ENCODE measurements at regions not wholly inside any gene's neighbourhood (a gene's known extent, or its start where the extent isn't known, plus 50 kb on each side); places are given as distances from the start of the nearest gene placed in this dataset.
A peak's percentile ranks its signal among the peaks of the same experiment; 100 is the strongest.
"Not testable (repeated sequence)": the region's sequence is repeated elsewhere in the genome, so short reads cannot be mapped to it uniquely, and the experiment has no call there.

DNA sequence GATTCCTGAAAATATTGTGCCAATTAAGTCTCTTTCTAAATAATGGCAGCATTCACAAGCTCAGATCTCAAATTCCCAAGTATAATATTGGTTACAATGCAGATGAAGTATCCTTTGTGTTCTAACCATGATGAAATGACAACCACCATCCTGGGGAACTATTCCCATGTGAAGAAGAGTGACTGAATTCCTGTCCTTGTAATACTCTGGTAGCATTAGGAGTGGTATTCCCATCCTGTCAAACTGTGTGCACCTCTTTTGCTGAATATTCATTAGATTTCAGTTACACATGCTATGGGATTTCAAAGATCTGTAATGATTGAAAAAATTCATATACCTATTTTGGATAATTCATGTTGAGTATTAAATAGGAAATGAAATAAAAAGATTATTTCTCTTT is 86.1 kb upstream of the SMIM30 start:
- DNase-seq: no peak

DNA sequence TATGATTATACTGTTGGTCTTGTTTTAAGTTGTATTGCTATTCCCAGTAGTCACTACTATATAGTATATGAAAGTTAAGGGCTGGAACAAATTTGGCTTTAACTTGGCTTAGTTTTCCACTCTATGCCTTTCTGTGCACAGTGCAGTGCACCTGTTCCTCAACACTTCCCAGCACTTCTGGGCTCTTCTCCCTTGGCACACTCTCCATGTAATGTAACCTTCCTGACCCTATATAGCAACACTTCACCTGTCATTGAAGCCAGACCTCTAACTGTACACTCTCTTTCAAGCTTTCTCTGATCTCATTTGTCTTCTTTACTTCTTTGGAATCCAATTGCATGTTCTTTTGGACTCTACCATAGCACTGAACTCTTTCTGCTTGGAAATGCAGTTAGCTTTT is 83.9 kb upstream of the SMIM30 start:
- no peak for DNase-seq

DNA sequence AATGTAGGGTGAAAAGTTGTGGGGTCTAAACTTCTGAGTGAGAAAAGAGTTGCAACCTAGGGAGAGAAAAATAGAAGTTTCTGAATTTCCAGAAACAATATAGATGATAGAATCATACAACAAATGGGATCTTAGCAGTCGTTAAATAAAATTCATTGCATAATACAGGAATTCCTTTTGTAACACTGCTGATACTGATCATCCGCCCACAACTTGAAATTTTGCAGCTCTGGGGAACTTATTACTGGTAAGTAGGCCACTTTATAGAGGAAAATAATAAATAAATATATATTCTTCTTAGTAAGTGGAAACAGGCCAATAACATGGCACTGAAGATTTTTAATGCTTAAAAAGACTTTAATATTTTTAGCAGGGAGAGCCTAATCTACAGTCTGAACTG is 81.9 kb upstream of the SMIM30 start:
- DNase-seq: peak; percentile 23 to 25

GRCh38 chr7:113199841-113200240 is 81.5 kb upstream of the SMIM30 start:
- DNase-seq: no peak

- DNase-seq: no peak
Observed at GRCh38 chr7:113199136-113199535, 80.8 kb upstream of the SMIM30 start.

DNA sequence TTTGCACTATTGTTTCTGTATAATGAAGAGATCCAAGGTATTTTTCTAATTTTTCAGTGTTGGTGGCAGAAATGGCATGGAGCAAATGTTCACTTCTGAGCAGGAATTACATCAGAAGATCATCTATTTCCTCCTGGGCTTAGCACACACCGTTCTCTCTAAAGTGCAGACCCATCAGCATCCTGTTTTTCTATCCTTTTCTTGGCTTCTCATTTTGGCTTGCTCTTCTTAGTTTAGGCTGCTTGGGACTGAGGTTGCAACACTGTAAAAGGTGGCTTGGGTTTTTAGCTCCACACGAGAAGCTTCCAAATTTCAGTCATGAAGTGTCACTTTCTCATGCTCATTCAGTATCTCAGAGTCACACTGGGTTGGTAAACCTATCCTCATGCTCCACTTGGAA is 79.9 kb upstream of the SMIM30 start:
- peak; percentile 20 to 37 for DNase-seq

DNA sequence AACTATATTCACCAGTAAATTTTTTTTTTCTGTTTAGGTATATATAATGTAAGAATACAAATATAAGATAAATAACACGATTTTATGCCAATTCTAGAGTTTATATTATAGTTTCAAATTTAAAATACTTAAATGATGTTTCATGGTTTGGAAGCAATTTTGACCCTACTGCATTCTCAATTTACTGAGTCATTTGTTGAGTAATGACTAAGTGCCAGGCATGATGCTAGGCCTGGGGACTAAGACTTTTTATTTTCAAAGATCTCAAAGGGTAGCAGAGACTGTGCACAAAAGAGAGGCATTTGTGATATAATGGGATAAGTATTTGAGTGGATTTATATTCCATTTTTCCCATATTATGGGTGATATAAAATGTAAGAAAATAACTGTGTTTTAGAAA is 78.9 kb upstream of the SMIM30 start:
- DNase-seq: no peak

DNA sequence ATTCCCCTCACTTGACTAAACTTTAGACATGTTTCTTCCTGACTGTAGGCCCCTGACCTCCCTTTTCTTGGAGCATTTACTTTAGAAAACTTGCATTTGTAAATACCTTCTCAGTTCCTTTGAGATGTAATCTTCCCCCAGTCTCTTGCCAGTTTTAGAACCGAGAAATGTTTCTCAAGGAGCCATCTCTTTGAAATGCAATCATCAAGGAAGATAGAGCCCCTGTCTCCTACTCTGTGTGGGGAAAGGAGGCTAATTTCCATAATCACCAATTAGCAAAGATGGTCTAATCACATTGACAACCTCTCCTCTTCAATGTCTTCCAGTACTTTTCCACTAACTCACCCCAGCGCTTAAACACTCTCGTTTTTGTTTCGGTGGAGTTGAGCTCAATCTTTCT is 70.0 kb upstream of the SMIM30 start:
- DNase-seq: no peak

- no peak for DNase-seq
Observed at GRCh38 chr7:113179313-113179712, 61.0 kb upstream of the SMIM30 start.

- DNase-seq: no peak
Observed at GRCh38 chr7:113176836-113177235, 58.5 kb upstream of the SMIM30 start.

- DNase-seq: not testable (repeated sequence)
Observed at GRCh38 chr7:113176180-113176579, 57.8 kb upstream of the SMIM30 start.

DNA sequence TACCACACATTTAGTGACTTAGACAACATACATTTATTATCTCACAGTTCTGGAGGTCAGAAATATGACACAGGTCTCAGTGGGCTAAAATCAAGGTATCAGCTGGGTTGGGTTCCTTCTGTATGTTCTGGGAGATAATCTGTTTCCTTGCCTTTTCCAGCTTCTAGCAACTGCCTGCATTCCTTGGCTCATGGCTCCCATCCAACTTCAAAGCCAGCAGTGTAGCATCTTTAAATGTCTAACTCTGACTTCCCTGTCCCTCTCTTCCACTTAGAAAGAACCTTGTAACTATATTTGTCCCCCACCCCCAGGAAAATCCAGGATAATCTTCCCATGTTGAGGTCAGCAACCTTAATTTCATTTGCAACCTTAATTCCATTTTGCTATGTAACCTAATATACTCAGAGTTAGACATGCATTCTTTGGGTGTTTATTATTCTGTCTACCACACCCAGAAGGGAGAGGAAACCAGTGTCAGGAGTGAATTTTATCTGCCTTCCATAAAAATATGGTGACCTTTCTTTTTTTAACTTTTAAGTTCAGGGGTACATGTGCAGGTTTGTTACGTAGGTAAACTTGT is 57.3 kb upstream of the SMIM30 start:
- no peak for DNase-seq

DNA sequence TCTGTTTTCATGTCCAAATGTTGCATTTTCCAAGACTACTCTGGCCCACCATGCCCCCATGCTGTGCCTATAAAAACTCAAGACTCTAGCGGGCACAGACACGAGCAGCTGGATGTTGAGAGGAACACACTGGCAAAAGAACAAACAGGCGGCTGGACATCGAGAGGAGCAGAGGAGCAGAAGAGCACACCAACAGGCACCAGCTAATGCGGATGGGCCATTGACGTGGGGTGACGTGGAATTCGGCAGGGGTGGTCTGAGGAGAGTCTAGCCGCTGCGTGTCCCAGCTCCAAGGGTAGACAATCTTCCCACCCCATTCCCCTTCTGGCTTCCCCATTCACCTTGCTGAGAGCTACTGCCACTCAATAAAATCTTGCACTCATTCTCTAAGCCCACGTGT is 54.4 kb upstream of the SMIM30 start:
- no peak for DNase-seq

DNA sequence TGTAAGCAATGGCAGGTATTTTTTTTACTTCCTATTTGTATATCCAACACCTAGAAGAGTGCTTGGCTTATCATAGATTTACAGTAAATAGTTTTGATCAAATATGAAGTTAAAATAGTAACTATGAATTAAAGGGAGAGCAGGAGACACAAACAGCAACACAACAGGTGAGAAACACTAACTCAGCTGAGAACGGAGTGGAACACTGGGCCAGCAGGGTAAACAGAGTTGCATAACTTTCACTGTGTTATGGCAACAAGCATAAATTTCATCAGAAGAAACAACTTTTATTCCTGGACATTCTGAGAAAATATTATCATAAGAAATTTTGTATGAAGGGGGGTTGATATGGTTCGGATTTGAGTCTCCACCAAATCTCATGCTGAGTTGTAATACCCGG is 52.2 kb upstream of the SMIM30 start:
- no peak for DNase-seq

Data from AML-193 (cell line).